HG02870 (cell line): ENCODE measurements at regions not wholly inside any gene's neighbourhood (a gene's known extent, or its start where the extent isn't known, plus 50 kb on each side); places are given as distances from the start of the nearest gene placed in this dataset.
"Not testable (repeated sequence)": the region's sequence is repeated elsewhere in the genome, so short reads cannot be mapped to it uniquely, and the experiment has no call there.

Experiments used
- ATAC-seq: cut with Tn5 transposase; IDR thresholded peaks from one replicate; pipeline ENCODE4 v1.9.1; 2021; ENCODE audit warnings: mild to moderate bottlenecking, moderate library complexity; ENCODE audit not compliant: unreplicated experiment

GRCh38 chr10:109022417-109023049, 900.8 kb downstream of the XPNPEP1 start:
- no peak for ATAC-seq

GRCh38 chr10:109019001-109019424, 904.3 kb downstream of the XPNPEP1 start:
- no peak for ATAC-seq

GRCh38 chr10:109007514-109007913, 915.8 kb downstream of the XPNPEP1 start:
- ATAC-seq, result no peak

- ATAC-seq, result no peak
These were observed 932.9 kb downstream of the XPNPEP1 start for GRCh38 chr10:108990441-108990840.

- no peak for ATAC-seq
These were observed 933.3 kb downstream of the XPNPEP1 start for GRCh38 chr10:108989976-108990375.

GRCh38 chr10:108982159-108982558, 941.2 kb downstream of the XPNPEP1 start:
- no peak for ATAC-seq

GRCh38 chr10:108980869-108981268, 942.4 kb downstream of the XPNPEP1 start:
- no peak for ATAC-seq

- no peak for ATAC-seq
These were observed 947.8 kb downstream of the XPNPEP1 start for GRCh38 chr10:108975459-108976058.

GRCh38 chr10:108970016-108970415, 953.3 kb downstream of the XPNPEP1 start:
- ATAC-seq, result no peak

- ATAC-seq, result no peak
These were observed 956.9 kb downstream of the XPNPEP1 start for GRCh38 chr10:108966411-108966810.

- ATAC-seq, result no peak
These were observed 957.3 kb downstream of the XPNPEP1 start for GRCh38 chr10:108966005-108966404.

- no peak for ATAC-seq
These were observed 961.1 kb downstream of the XPNPEP1 start for GRCh38 chr10:108962172-108962571.

GRCh38 chr10:108957681-108958080, 965.6 kb downstream of the XPNPEP1 start:
- ATAC-seq, result no peak

- no peak for ATAC-seq
These were observed 967.2 kb downstream of the XPNPEP1 start for GRCh38 chr10:108956149-108956548.

GRCh38 chr10:108920029-108920428, 1003.3 kb downstream of the XPNPEP1 start:
- ATAC-seq, result not testable (repeated sequence)

- no peak for ATAC-seq
These were observed 1010.0 kb downstream of the XPNPEP1 start for GRCh38 chr10:108913300-108913699.

- peak; percentile 78 for ATAC-seq
These were observed 1011.3 kb downstream of the XPNPEP1 start for GRCh38 chr10:108911814-108912541.

- no peak for ATAC-seq
These were observed 1015.2 kb downstream of the XPNPEP1 start for GRCh38 chr10:108908096-108908495.

GRCh38 chr10:108905821-108906220, 1017.5 kb downstream of the XPNPEP1 start:
- no peak for ATAC-seq

- no peak for ATAC-seq
These were observed 1018.1 kb downstream of the XPNPEP1 start for GRCh38 chr10:108905171-108905570.

- no peak for ATAC-seq
These were observed 1019.0 kb downstream of the XPNPEP1 start for GRCh38 chr10:108904163-108904838.
